Activated CD4-positive, alpha-beta T cell treated with anti-CD3 and anti-CD28 coated beads, Interleukin-2, amount 50 U/mL, for 48 hours (primary cell): ENCODE measurements at regions not wholly inside any gene's neighbourhood (a gene's known extent, or its start where the extent isn't known, plus 50 kb on each side); places are given as distances from the start of the nearest gene placed in this dataset.

Source experiments
- DNase-seq, 2 experiments: peaks; one replicate each; pipeline ENCODE4 v3.0.0-alpha.2; 2020

GRCh38 chr14:36028218-36028617 lies 148.3 kb downstream of the PTCSC3 start:
- DNase-seq: peak; percentile 5 to 7

- no peak for DNase-seq
These were observed 149.2 kb downstream of the PTCSC3 start for GRCh38 chr14:36027354-36027753.

GRCh38 chr14:36022765-36023410 lies 153.6 kb downstream of the PTCSC3 start:
- no peak for DNase-seq

- DNase-seq: no peak
These were observed 154.8 kb downstream of the PTCSC3 start for GRCh38 chr14:36021591-36022320.

GRCh38 chr14:36021030-36021422 lies 155.5 kb downstream of the PTCSC3 start:
- DNase-seq: no peak

GRCh38 chr14:36020120-36021029 lies 156.1 kb downstream of the PTCSC3 start:
- DNase-seq: no peak

- DNase-seq: no peak
These were observed 157.4 kb downstream of the PTCSC3 start for GRCh38 chr14:36019126-36019525.

- no peak for DNase-seq
These were observed 162.3 kb downstream of the PTCSC3 start for GRCh38 chr14:36014236-36014635.

GRCh38 chr14:36013483-36013882 lies 163.0 kb downstream of the PTCSC3 start:
- no peak for DNase-seq

GRCh38 chr14:36012621-36013020 lies 163.9 kb downstream of the PTCSC3 start:
- no peak for DNase-seq

- DNase-seq: no peak
These were observed 166.9 kb downstream of the PTCSC3 start for GRCh38 chr14:36009643-36010042.

GRCh38 chr14:36006623-36007022 lies 169.9 kb downstream of the PTCSC3 start:
- no peak for DNase-seq

GRCh38 chr14:36005670-36006069 lies 170.9 kb downstream of the PTCSC3 start:
- no peak for DNase-seq

- no peak for DNase-seq
These were observed 174.6 kb downstream of the PTCSC3 start for GRCh38 chr14:36001936-36002335.

GRCh38 chr14:35999294-35999693 lies 173.2 kb downstream of the BRMS1L start:
- no peak for DNase-seq

- no peak for DNase-seq
These were observed 172.2 kb downstream of the BRMS1L start for GRCh38 chr14:35998303-35998702.

- no peak for DNase-seq
These were observed 167.5 kb downstream of the BRMS1L start for GRCh38 chr14:35993684-35993960.

- no peak for DNase-seq
These were observed 166.9 kb downstream of the BRMS1L start for GRCh38 chr14:35992816-35993683.

- no peak for DNase-seq
These were observed 165.2 kb downstream of the BRMS1L start for GRCh38 chr14:35991356-35991755.

GRCh38 chr14:35989736-35990135 lies 163.6 kb downstream of the BRMS1L start:
- no peak for DNase-seq

GRCh38 chr14:35988972-35989690 lies 163.0 kb downstream of the BRMS1L start:
- DNase-seq: no peak

- DNase-seq: no peak
These were observed 162.4 kb downstream of the BRMS1L start for GRCh38 chr14:35988550-35988949.
